NT2/D1 (cell line): ENCODE measurements at regions not wholly inside any gene's neighbourhood (a gene's known extent, or its start where the extent isn't known, plus 50 kb on each side); places are given as distances from the start of the nearest gene placed in this dataset.

Experiments used
- DNase-seq: peaks from one replicate; pipeline ENCODE4 v3.0.0-alpha.2; 2011; ENCODE audit warnings: low read depth, low spot score
- H3K27me3 ChIP-seq: 2 replicates; pipeline ENCODE4 v1.6.0; 2011; ENCODE audit warnings: mild to moderate bottlenecking; ENCODE audit not compliant: insufficient read length, insufficient read depth
- H3K36me3 ChIP-seq: 2 replicates; pipeline ENCODE4 v1.6.1; 2011; ENCODE audit warnings: mild to moderate bottlenecking, low read length, mixed read lengths; ENCODE audit not compliant: insufficient read depth, insufficient read length
- H3K4me1 ChIP-seq: 2 replicates; pipeline ENCODE4 v1.5.1; 2011; ENCODE audit not compliant: insufficient read depth, insufficient read length
- H3K4me3 ChIP-seq: 2 replicates; pipeline ENCODE4 v1.5.1; 2011; ENCODE audit warnings: low read depth; ENCODE audit not compliant: insufficient read length
- H3K9ac ChIP-seq: 2 replicates; pipeline ENCODE4 v1.6.0; 2011; ENCODE audit warnings: low read depth; ENCODE audit not compliant: insufficient read length
- H3K9me3 ChIP-seq: 2 replicates; pipeline ENCODE4 v1.5.1; 2011; ENCODE audit warnings: mild to moderate bottlenecking, low read length; ENCODE audit not compliant: insufficient read depth
- SUZ12 ChIP-seq: IDR thresholded peaks from 2 replicates; pipeline ENCODE4 v1.6.1; 2011; ENCODE audit not compliant: insufficient read length, insufficient read depth; ENCODE audit errors: extremely low read depth
- YY1 ChIP-seq: IDR thresholded peaks from 2 replicates; pipeline ENCODE4 v1.6.1; 2011; ENCODE audit not compliant: insufficient read length, insufficient read depth
- ZNF274 ChIP-seq: IDR thresholded peaks from 2 replicates; pipeline ENCODE4 v1.6.1; 2011; ENCODE audit warnings: mild to moderate bottlenecking, low read depth, low read length

GRCh38 chr5:83001796-83002381 is 75.3 kb downstream of the TMEM167A start:
- Histone ChIP-seq H3K4me3 (no peak overlapping the region), H3K9me3 (no peaks in the 10 kb centered on the region), H3K4me1 (no peaks in the 10 kb centered on the region), H3K27me3 (no peaks in the 10 kb centered on the region), H3K9ac (no peak overlapping the region), H3K36me3 (no peaks in the 10 kb centered on the region)
- TF ChIP-seq ZNF274 (no peak), YY1 (no peak), SUZ12 (no peak)
- no peak for DNase-seq

DNA sequence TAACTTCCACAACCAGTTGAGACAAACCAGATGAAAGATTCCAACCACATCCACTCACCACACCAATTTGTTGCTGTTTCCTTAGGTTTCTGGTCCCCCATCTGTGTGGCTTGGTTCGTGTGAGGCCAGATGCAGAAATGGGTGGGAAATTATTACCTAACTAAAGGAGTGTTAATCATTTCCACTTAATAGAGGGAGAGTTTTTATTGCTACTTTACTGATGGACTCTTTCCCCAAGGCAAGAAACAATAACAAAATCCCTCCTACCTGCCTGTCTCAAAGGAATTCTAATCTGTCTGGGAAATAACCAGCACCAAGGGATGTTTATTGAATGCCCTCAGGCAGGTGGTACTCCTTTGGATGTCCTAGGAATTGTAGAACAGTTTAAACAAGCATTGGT is 76.3 kb downstream of the TMEM167A start:
- Histone ChIP-seq H3K36me3 (no peaks in the 10 kb centered on the region), H3K9ac (no peak overlapping the region), H3K27me3 (no peaks in the 10 kb centered on the region), H3K4me1 (no peaks in the 10 kb centered on the region), H3K4me3 (no peak overlapping the region), H3K9me3 (no peaks in the 10 kb centered on the region)
- no peak for DNase-seq
- TF ChIP-seq ZNF274 (no peak), YY1 (no peak), SUZ12 (no peak)

DNA sequence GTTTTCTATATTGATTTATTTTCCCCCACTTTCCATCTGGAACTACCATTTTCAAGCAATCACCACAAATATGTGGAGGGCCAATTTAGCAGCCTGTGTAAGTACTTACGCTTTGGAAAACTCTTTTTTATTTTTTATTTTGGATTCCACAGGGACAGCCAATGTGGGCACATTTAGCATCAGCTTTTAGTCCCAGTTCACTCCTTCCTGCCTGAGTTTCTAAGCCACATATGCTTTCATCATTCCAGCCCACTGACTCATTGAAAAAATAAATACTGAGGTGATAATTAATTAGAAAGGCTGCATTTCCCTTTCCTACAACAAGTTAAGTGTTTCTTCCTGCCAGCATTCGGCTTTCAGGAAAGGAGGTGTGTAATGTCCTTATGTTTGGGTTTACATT is 76.8 kb downstream of the TMEM167A start:
- DNase-seq = no peak
- Histone ChIP-seq H3K4me1 (no peaks in the 10 kb centered on the region), H3K9me3 (no peaks in the 10 kb centered on the region), H3K9ac (no peak overlapping the region), H3K4me3 (no peak overlapping the region), H3K36me3 (no peaks in the 10 kb centered on the region), H3K27me3 (no peaks in the 10 kb centered on the region)
- TF ChIP-seq YY1 = no peak
- no peak for TF ChIP-seq SUZ12
- no peak for TF ChIP-seq ZNF274

- no peaks in the 10 kb centered on the region for H3K4me1 ChIP-seq
- TF ChIP-seq SUZ12 = no peak
- TF ChIP-seq ZNF274 = no peak
- no peak for TF ChIP-seq YY1
Measured at GRCh38 chr5:82993416-82993815, 83.8 kb downstream of the TMEM167A start.

GRCh38 chr5:82992646-82993045 is 84.5 kb downstream of the TMEM167A start:
- no peak for DNase-seq

More at GRCh38 chr5:82993416-82993815, 83.8 kb downstream of the TMEM167A start:
- Histone ChIP-seq H3K9ac (no peak overlapping the region), H3K4me3 (no peak overlapping the region), H3K9me3 (no peaks in the 10 kb centered on the region), H3K36me3 (no peaks in the 10 kb centered on the region), H3K27me3 (no peaks in the 10 kb centered on the region)
- DNase-seq = no peak

DNA sequence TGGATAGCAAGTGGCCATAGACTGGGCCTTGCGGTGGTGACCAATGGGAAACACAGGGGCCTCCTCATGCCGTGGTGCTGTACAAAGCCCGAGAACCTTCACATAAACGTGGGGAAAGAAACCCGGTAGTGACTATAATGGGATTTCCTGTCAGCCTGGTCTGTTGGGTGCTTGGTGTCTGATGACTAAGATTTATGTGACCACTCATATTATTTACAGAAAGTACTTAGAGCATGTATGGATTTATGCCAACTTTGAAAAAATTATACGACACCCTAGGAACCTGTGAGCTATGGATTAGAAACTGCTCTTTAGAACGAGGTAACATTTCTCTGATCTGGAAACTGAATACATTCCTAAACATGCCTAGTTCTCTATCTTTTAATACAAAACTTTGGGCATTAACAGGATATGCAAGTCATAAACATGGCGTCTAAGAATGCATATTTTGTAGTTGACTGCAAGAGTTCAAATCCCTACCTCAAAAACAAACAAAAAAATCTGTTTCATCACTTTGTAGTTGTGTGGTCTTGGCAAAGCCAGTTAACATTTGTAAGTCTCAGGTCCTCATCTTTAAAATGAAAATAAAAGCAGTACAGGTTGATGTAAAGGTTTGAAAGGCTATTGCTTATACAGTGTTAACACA is 85.4 kb downstream of the TMEM167A start:
- Histone ChIP-seq H3K9ac (no peak overlapping the region), H3K27me3 (no peaks in the 10 kb centered on the region), H3K9me3 (no peaks in the 10 kb centered on the region), H3K4me1 (no peaks in the 10 kb centered on the region), H3K4me3 (no peak overlapping the region), H3K36me3 (no peaks in the 10 kb centered on the region)
- no peak for DNase-seq
- no peak for TF ChIP-seq SUZ12
- TF ChIP-seq ZNF274 = no peak
- no peak for TF ChIP-seq YY1

More at GRCh38 chr5:82992646-82993045, 84.5 kb downstream of the TMEM167A start:
- H3K36me3 ChIP-seq = no peaks in the 10 kb centered on the region
- no peak for TF ChIP-seq SUZ12
- TF ChIP-seq YY1 = no peak
- TF ChIP-seq ZNF274 = no peak
- H3K4me1 ChIP-seq = no peaks in the 10 kb centered on the region
- H3K27me3 ChIP-seq = no peaks in the 10 kb centered on the region
- H3K4me3 ChIP-seq = no peak overlapping the region
- no peaks in the 10 kb centered on the region for H3K9me3 ChIP-seq
- no peak overlapping the region for H3K9ac ChIP-seq

GRCh38 chr5:82991059-82991458 is 86.1 kb downstream of the TMEM167A start:
- H3K4me3 ChIP-seq = no peak overlapping the region
- H3K36me3 ChIP-seq = no peaks in the 10 kb centered on the region
- DNase-seq = no peak
- TF ChIP-seq SUZ12 (no peak), YY1 (no peak), ZNF274 (no peak)
- H3K9ac ChIP-seq = no peak overlapping the region
- H3K9me3 ChIP-seq = no peaks in the 10 kb centered on the region
- H3K27me3 ChIP-seq = no peaks in the 10 kb centered on the region
- no peaks in the 10 kb centered on the region for H3K4me1 ChIP-seq

DNA sequence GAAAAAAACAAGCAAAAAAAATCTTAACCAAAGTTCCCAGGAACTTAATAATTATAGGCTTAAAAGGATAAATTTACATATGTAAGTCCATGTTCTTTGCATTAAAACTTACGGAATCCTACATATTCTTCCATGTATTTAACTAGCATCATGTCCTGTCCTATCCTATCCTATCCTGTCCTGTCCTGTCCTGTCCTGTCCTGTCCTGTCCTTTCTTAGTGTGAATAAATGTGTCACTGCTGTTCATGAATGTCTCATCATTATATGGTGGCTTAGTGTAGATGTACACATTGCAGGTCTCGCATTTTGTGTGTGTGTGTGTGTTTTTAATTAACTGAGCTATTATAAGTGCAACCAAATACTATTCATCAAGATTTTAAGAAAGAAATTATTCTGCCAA is 90.0 kb downstream of the TMEM167A start:
- no peak overlapping the region for H3K9ac ChIP-seq
- no peaks in the 10 kb centered on the region for H3K4me1 ChIP-seq
- no peak overlapping the region for H3K4me3 ChIP-seq
- no peaks in the 10 kb centered on the region for H3K36me3 ChIP-seq
- no peak for TF ChIP-seq SUZ12
- no peak for TF ChIP-seq ZNF274
- TF ChIP-seq YY1 = no peak
- no peaks in the 10 kb centered on the region for H3K27me3 ChIP-seq
- no peak for DNase-seq
- no peaks in the 10 kb centered on the region for H3K9me3 ChIP-seq
